ENCODE measurements at regions not wholly inside any gene's neighbourhood (a gene's known extent, or its start where the extent isn't known, plus 50 kb on each side); places are given as distances from the start of the nearest gene placed in this dataset.

GRCh38 chr18:1865869-1866268 lies 705.4 kb downstream of the METTL4 start:
- intact Hi-C loops (cut with DNase I): no loop called here
- no peak overlapping the region for H3K4me3 ChIP-seq
- DNase-seq (ENCODE audit: low spot score in 2 of 2): no peak
- no peaks in the 10 kb centered on the region for H3K9me3 ChIP-seq
- TF ChIP-seq, protein P1, sequence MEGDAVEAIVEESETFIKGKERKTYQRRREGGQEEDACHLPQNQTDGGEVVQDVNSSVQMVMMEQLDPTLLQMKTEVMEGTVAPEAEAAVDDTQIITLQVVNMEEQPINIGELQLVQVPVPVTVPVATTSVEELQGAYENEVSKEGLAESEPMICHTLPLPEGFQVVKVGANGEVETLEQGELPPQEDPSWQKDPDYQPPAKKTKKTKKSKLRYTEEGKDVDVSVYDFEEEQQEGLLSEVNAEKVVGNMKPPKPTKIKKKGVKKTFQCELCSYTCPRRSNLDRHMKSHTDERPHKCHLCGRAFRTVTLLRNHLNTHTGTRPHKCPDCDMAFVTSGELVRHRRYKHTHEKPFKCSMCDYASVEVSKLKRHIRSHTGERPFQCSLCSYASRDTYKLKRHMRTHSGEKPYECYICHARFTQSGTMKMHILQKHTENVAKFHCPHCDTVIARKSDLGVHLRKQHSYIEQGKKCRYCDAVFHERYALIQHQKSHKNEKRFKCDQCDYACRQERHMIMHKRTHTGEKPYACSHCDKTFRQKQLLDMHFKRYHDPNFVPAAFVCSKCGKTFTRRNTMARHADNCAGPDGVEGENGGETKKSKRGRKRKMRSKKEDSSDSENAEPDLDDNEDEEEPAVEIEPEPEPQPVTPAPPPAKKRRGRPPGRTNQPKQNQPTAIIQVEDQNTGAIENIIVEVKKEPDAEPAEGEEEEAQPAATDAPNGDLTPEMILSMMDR (IDR thresholded peaks at IDR 0.05): no peak
- no peaks in the 10 kb centered on the region for H3K36me3 ChIP-seq
- H3K27ac ChIP-seq: no peak overlapping the region
- no peaks in the 10 kb centered on the region for H3K4me1 ChIP-seq
- no peaks in the 10 kb centered on the region for H3K27me3 ChIP-seq

GRCh38 chr18:1872274-1872673 lies 699.0 kb downstream of the METTL4 start:
- H3K4me3 ChIP-seq: no peak overlapping the region
- no peaks in the 10 kb centered on the region for H3K4me1 ChIP-seq
- DNase-seq (ENCODE audit: low spot score in 2 of 2): no peak
- H3K9me3 ChIP-seq: no peaks in the 10 kb centered on the region
- H3K27ac ChIP-seq: no peak overlapping the region
- H3K27me3 ChIP-seq: no peaks in the 10 kb centered on the region
- TF ChIP-seq, protein P1 (IDR thresholded peaks at IDR 0.05): no peak
- no peaks in the 10 kb centered on the region for H3K36me3 ChIP-seq
- intact Hi-C loops (cut with DNase I): no loop called here

- Histone ChIP-seq H3K36me3 (no peaks in the 10 kb centered on the region), H3K27ac (no peak overlapping the region), H3K4me1 (no peaks in the 10 kb centered on the region), H3K4me3 (no peak overlapping the region), H3K9me3 (no peaks in the 10 kb centered on the region), H3K27me3 (no peaks in the 10 kb centered on the region)
- intact Hi-C loops (cut with DNase I): no loop called here
- TF ChIP-seq, protein P1 (IDR thresholded peaks at IDR 0.05): no peak
- no peak for DNase-seq (ENCODE audit: low spot score in 2 of 2)
These were observed 696.1 kb downstream of the METTL4 start for GRCh38 chr18:1875219-1875618.

DNA sequence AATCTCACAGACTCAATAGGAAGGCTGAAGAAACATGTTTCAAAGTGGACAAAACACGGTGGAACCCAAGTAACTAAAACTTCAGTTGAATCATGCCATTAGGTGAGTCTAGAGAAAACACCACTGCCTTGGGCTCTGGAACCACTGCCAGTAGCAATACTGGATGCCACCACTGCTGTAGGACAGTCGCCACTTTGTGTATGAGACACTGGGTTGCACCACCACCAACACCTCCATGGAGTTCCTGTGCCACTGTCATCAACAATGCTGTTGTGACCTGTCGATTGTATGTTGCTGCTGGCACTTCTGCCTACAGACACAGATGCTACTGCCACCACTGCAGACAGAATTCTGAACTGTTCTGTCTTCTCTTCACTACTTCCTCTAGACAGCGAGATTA lies 686.7 kb downstream of the METTL4 start:
- Histone ChIP-seq H3K4me3 (no peak overlapping the region), H3K4me1 (no peaks in the 10 kb centered on the region), H3K9me3 (no peaks in the 10 kb centered on the region), H3K36me3 (no peaks in the 10 kb centered on the region), H3K27me3 (no peaks in the 10 kb centered on the region), H3K27ac (no peak overlapping the region)
- no peak for DNase-seq (ENCODE audit: low spot score in 2 of 2)
- intact Hi-C loops (cut with DNase I): no loop called here
- TF ChIP-seq, protein P1 (IDR thresholded peaks at IDR 0.05): no peak

- Histone ChIP-seq H3K27me3 (no peaks in the 10 kb centered on the region), H3K27ac (no peak overlapping the region), H3K9me3 (no peaks in the 10 kb centered on the region), H3K4me3 (no peak overlapping the region), H3K36me3 (no peaks in the 10 kb centered on the region), H3K4me1 (no peaks in the 10 kb centered on the region)
- intact Hi-C loops (cut with DNase I): no loop called here
- DNase-seq (ENCODE audit: low spot score in 2 of 2): no peak
- TF ChIP-seq, protein P1 (IDR thresholded peaks at IDR 0.05): no peak
These were observed 679.7 kb downstream of the METTL4 start for GRCh38 chr18:1891641-1892040.

DNA sequence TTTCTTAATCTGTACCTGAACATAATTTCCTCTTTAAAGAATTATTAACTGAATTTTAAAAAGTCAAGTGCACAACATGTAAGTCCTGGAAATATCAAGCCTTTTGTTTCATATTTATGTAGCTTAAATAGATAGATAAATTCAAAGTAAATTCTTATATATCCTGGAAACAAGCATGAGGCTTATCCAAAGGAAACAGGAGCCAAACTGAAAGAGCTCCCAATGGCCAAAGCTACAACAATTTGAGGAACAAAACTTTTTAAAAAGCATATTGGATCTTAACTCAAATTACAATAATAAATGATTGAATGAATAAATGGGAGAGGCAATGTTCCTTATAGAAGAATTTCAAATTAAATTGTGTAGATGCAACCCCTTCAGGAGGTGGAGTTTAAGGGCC lies 679.1 kb downstream of the METTL4 start:
- H3K27ac ChIP-seq: no peak overlapping the region
- no peak for DNase-seq (ENCODE audit: low spot score in 2 of 2)
- no peak overlapping the region for H3K4me3 ChIP-seq
- intact Hi-C loops (cut with DNase I): no loop called here
- no peaks in the 10 kb centered on the region for H3K9me3 ChIP-seq
- H3K36me3 ChIP-seq: no peaks in the 10 kb centered on the region
- no peaks in the 10 kb centered on the region for H3K27me3 ChIP-seq
- TF ChIP-seq, protein P1 (IDR thresholded peaks at IDR 0.05): no peak
- H3K4me1 ChIP-seq: no peaks in the 10 kb centered on the region

All from ascending aorta (tissue), 2 donors.